GM12878 (cell line): ENCODE measurements at regions not wholly inside any gene's neighbourhood (a gene's known extent, or its start where the extent isn't known, plus 50 kb on each side); places are given as distances from the start of the nearest gene placed in this dataset.
"Not testable (repeated sequence)": the region's sequence is repeated elsewhere in the genome, so short reads cannot be mapped to it uniquely, and the experiment has no call there.

Experiments used
- ATAC-seq: fragments of 200-7000 bp; cut with Tn5 transposase; 3 replicates; pipeline ENCODE4 v1.9.1; 2020; ENCODE audit warnings: mild to moderate bottlenecking, moderate library complexity
- BruUV-seq: library from RNA; stranded (reverse); fragments of 400-500 nt; replicated peaks from 2 replicates; lab custom pipeline; 2021; lab: Mats Ljungman, UMichigan
- CTCF ChIA-PET: fragments of 300-600 bp; sonication (Branson Sonifier 250); formaldehyde crosslinking; extraction: SDS; loops from one replicate; lab custom pipeline; 2021; ENCODE audit warnings: inconsistent platforms; lab: Yijun Ruan, JAX
- POLR2A ChIA-PET: fragments of 350-600 bp; formaldehyde crosslinking; extraction: SDS; loops from one replicate; lab custom pipeline; 2021; ENCODE audit warnings: inconsistent platforms; lab: Charles Lee
- RAD21 ChIA-PET: fragments of 300-600 bp; sonication (Branson Sonifier 250); formaldehyde crosslinking; loops from one replicate; lab custom pipeline; 2023; ENCODE audit warnings: antibody characterized with exemption; ENCODE audit not compliant: unreplicated experiment; lab: Charles Lee
- SMC1A ChIA-PET: fragments of 300-600 bp; sonication (Branson Sonifier 250); formaldehyde crosslinking; loops from one replicate; lab custom pipeline; 2023; ENCODE audit not compliant: unreplicated experiment, uncharacterized antibody; lab: Charles Lee
- DNase-seq: peaks from one replicate; pipeline ENCODE4 v3.0.0-alpha.2; 2011; ENCODE audit warnings: low read depth, low spot score
- FAIRE-seq: peaks from 3 replicates; lab custom pipeline; 2011; peaks lifted over from hg19 to GRCh38; lab: Jason Lieb, UNC
- H2AFZ ChIP-seq: 2 replicates; pipeline ENCODE4 v1.6.0; 2011; ENCODE audit warnings: low read depth, low read length, control low read depth; ENCODE audit not compliant: control insufficient read depth
- H3K27ac ChIP-seq: 2 replicates; pipeline ENCODE4 v1.5.1; 2011; ENCODE audit warnings: control low read depth; ENCODE audit not compliant: control insufficient read depth, insufficient read depth
- H3K27me3 ChIP-seq, 2 experiments: replicated peaks in 1 of 2; 2 replicates each; pipeline versions ENCODE4 v1.6.0 to v1.6.1; 2011; ENCODE audit warnings: low read length in 1 of 2; ENCODE audit not compliant: control insufficient read depth in 2 of 2, insufficient read depth in 2 of 2
- H3K36me3 ChIP-seq, 2 experiments: 2 replicates each; pipeline ENCODE4 v1.5.1; 2011; ENCODE audit warnings: low read length in 1 of 2; ENCODE audit not compliant: control insufficient read depth in 2 of 2, insufficient read depth in 2 of 2
- H3K4me1 ChIP-seq: 2 replicates; pipeline ENCODE4 v1.6.1; 2011; ENCODE audit warnings: mild to moderate bottlenecking, low read length, moderate library complexity, mixed read lengths; ENCODE audit not compliant: control insufficient read depth, insufficient read depth
- H3K4me2 ChIP-seq: 2 replicates; pipeline ENCODE4 v1.6.0; 2011; ENCODE audit warnings: control low read depth; ENCODE audit not compliant: control insufficient read depth, insufficient read depth
- H3K4me3 ChIP-seq: fragments of 200-600 bp; sonication (generic); 2 replicates; pipeline ENCODE4 v1.5.1; 2016
- H3K79me2 ChIP-seq: 2 replicates; pipeline ENCODE4 v1.6.0; 2011; ENCODE audit warnings: low read length; ENCODE audit not compliant: control insufficient read depth, insufficient read depth
- H3K9ac ChIP-seq: 2 replicates; pipeline ENCODE4 v1.8.0; 2011; ENCODE audit warnings: low read length, control low read depth, mixed read lengths; ENCODE audit not compliant: control insufficient read depth, insufficient read depth
- H3K9me3 ChIP-seq: replicated peaks from 3 replicates; pipeline ENCODE4 v1.5.1; 2011; ENCODE audit warnings: mild to moderate bottlenecking, low read length; ENCODE audit not compliant: control insufficient read depth, insufficient read depth
- H4K20me1 ChIP-seq: 2 replicates; pipeline ENCODE4 v1.6.0; 2011; ENCODE audit not compliant: control insufficient read depth, insufficient read depth
- CEBPZ ChIP-seq: fragments of 150-350 bp; IDR thresholded peaks from 2 replicates; pipeline ENCODE4 v1.6.1; 2016; ENCODE audit warnings: low read depth, low read length
- CHD2 ChIP-seq: IDR thresholded peaks from 2 replicates; pipeline ENCODE4 v1.6.1; 2011; ENCODE audit warnings: low read depth, low read length, improper control_type of control experiment, borderline replicate concordance
- DPF2 ChIP-seq: fragments of 450-650 bp; IDR thresholded peaks from 2 replicates; pipeline ENCODE4 v1.6.1; 2017; ENCODE audit warnings: mild to moderate bottlenecking
- EGR1 ChIP-seq, 2 experiments: IDR thresholded peaks; 1 replicate in 1 of 2; 2 replicates in 1 of 2; pipeline ENCODE4 v1.6.1; 2011 to 2012; ENCODE audit warnings: low read depth in 2 of 2, low read length in 2 of 2, borderline replicate concordance in 1 of 2, mild to moderate bottlenecking in 1 of 2, moderate library complexity in 1 of 2
- FOXM1 ChIP-seq: IDR thresholded peaks from 2 replicates; pipeline ENCODE4 v1.6.1; 2012; ENCODE audit warnings: low read depth, mild to moderate bottlenecking, inconsistent platforms, low read length, moderate library complexity
- MEF2B ChIP-seq: fragments of 450-650 bp; IDR thresholded peaks from 2 replicates; pipeline ENCODE4 v1.6.1; 2018; ENCODE audit warnings: mild to moderate bottlenecking, moderate library complexity; ENCODE audit not compliant: partially characterized antibody, poor library complexity, severe bottlenecking
- PRDM15 ChIP-seq: fragments of 450-650 bp; formaldehyde crosslinking; IDR thresholded peaks from 2 replicates; pipeline ENCODE4 v1.4.0; 2020; ENCODE audit warnings: mild to moderate bottlenecking, moderate library complexity
- RAD21 ChIP-seq: IDR thresholded peaks from 2 replicates; pipeline ENCODE4 v1.6.1; 2011; ENCODE audit warnings: mild to moderate bottlenecking, low read depth, low read length, moderate library complexity; ENCODE audit not compliant: insufficient read depth
- RBBP5 ChIP-seq: fragments of 200-600 bp; sonication (generic); conservative IDR thresholded peaks from 2 replicates; pipeline ENCODE4 v1.6.1; 2016
- ZNF622 ChIP-seq: fragments of 450-650 bp; IDR thresholded peaks from 2 replicates; pipeline ENCODE4 v1.6.1; 2017; ENCODE audit warnings: mild to moderate bottlenecking, inconsistent platforms
- WGBS: methylation state at CpG from one replicate; pipeline ENCODE4 v1.1.6; 2016; ENCODE audit warnings: low lambda C conversion rate; ENCODE audit not compliant: insufficient replicate concordance, insufficient coverage; ENCODE audit errors: missing lambda C conversion rate; 5-methylcytosine and 5-hydroxymethylcytosine counted together
- in situ Hi-C: fragments of 300-500 bp; cut with MboI; formaldehyde crosslinking; loops from 9 replicates; pipeline ENCODE4 v1.14.3; 2018; ENCODE audit warnings: mixed read lengths
- intact Hi-C: fragments of 100-400 bp; cut with micrococcal nuclease; formaldehyde crosslinking; loops from one replicate; pipeline ENCODE4 v1.14.2; 2022; ENCODE audit not compliant: unreplicated experiment

GRCh38 chr14:35925319-35925718 is 99.2 kb downstream of the BRMS1L start (continued):
- no peak for TF ChIP-seq CEBPZ
- TF ChIP-seq DPF2 = no peak
- no peak for TF ChIP-seq PRDM15 (CRISPR knock-in tag)
- no peak for TF ChIP-seq FOXM1
- no peak for TF ChIP-seq RAD21
- no peak for TF ChIP-seq ZNF622
- TF ChIP-seq CHD2 = no peak
- no peak for TF ChIP-seq MEF2B
- no peak for TF ChIP-seq EGR1 (IDR thresholded peaks at IDR 0.05; ENCODE audit: borderline replicate concordance in 1 of 2, low read depth in 2 of 2, low read length in 2 of 2)
- no peak for TF ChIP-seq RBBP5

GRCh38 chr14:35922590-35922989 is 96.5 kb downstream of the BRMS1L start:
- H3K4me1 ChIP-seq, H3K79me2 ChIP-seq, H3K4me2 ChIP-seq, H3K27me3 ChIP-seq, FAIRE-seq, intact Hi-C loops, H3K36me3 ChIP-seq, DNase-seq, ATAC-seq, H3K4me3 ChIP-seq, RAD21 ChIA-PET, H4K20me1 ChIP-seq, BruUV-seq, H3K9ac ChIP-seq, H2AFZ ChIP-seq, H3K9me3 ChIP-seq, SMC1A ChIA-PET, CTCF ChIA-PET, in situ Hi-C loops, H3K27ac ChIP-seq, POLR2A ChIA-PET: not testable (repeated sequence)
- 69% methylated on average over 4 of the region's 4 CpGs for WGBS
